ENCODE measurements at regions not wholly inside any gene's neighbourhood (a gene's known extent, or its start where the extent isn't known, plus 50 kb on each side); places are given as distances from the start of the nearest gene placed in this dataset.

- TF ChIP-seq, protein P1, sequence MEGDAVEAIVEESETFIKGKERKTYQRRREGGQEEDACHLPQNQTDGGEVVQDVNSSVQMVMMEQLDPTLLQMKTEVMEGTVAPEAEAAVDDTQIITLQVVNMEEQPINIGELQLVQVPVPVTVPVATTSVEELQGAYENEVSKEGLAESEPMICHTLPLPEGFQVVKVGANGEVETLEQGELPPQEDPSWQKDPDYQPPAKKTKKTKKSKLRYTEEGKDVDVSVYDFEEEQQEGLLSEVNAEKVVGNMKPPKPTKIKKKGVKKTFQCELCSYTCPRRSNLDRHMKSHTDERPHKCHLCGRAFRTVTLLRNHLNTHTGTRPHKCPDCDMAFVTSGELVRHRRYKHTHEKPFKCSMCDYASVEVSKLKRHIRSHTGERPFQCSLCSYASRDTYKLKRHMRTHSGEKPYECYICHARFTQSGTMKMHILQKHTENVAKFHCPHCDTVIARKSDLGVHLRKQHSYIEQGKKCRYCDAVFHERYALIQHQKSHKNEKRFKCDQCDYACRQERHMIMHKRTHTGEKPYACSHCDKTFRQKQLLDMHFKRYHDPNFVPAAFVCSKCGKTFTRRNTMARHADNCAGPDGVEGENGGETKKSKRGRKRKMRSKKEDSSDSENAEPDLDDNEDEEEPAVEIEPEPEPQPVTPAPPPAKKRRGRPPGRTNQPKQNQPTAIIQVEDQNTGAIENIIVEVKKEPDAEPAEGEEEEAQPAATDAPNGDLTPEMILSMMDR (IDR thresholded peaks at IDR 0.05; ENCODE audit: low read depth, low read length, missing input control) = no peak
- TF ChIP-seq RAD21 (IDR thresholded peaks at IDR 0.05) (no peak), REST (IDR thresholded peaks at IDR 0.05) (no peak), JUND (IDR thresholded peaks at IDR 0.05) (no peak), MAX (IDR thresholded peaks at IDR 0.05) (no peak), EGR1 (IDR thresholded peaks at IDR 0.05; ENCODE audit: low read depth in 2 of 2) (no peak), SP1 (IDR thresholded peaks at IDR 0.05) (no peak), ZBTB33 (IDR thresholded peaks at IDR 0.05) (no peak), TAF1 (conservative IDR thresholded peaks at IDR 0.05) (no peak), RXRA (IDR thresholded peaks at IDR 0.05) (no peak), ATF3 (IDR thresholded peaks at IDR 0.05) (no peak)
Measured at GRCh38 chr4:24188459-24188858, 298.6 kb upstream of the PPARGC1A start.
